Keratinocyte (primary cell): ENCODE measurements at regions not wholly inside any gene's neighbourhood (a gene's known extent, or its start where the extent isn't known, plus 50 kb on each side); places are given as distances from the start of the nearest gene placed in this dataset.

ENCODE experiments used
- DNase-seq: peaks from one replicate; pipeline ENCODE4 v3.0.0-alpha.2; 2011; ENCODE audit warnings: low read depth, missing footprints, low spot score
- FAIRE-seq: peaks from 2 replicates; lab custom pipeline; 2011; peaks lifted over from hg19 to GRCh38; lab: Jason Lieb, UNC
- H2AFZ ChIP-seq: 2 replicates; pipeline ENCODE4 v1.6.0; 2012; ENCODE audit warnings: low read length, control low read depth, inconsistent platforms; ENCODE audit not compliant: control insufficient read depth
- H3K27ac ChIP-seq: 2 replicates; pipeline ENCODE4 v1.5.1; 2011; ENCODE audit warnings: low read length; ENCODE audit not compliant: control insufficient read depth, insufficient read depth
- H3K27me3 ChIP-seq: 3 replicates; pipeline ENCODE4 v1.6.0; 2011; ENCODE audit warnings: low read length; ENCODE audit not compliant: control insufficient read depth, insufficient read depth; ENCODE audit errors: extremely low read depth
- H3K36me3 ChIP-seq, 2 experiments: 2 replicates in 1 of 2; 3 replicates in 1 of 2; pipeline ENCODE4 v1.5.1; 2011; ENCODE audit warnings: low read length in 2 of 2, mild to moderate bottlenecking in 1 of 2; ENCODE audit not compliant: control insufficient read depth in 2 of 2, insufficient read depth in 2 of 2; ENCODE audit errors: extremely low read depth in 1 of 2
- H3K4me1 ChIP-seq: 3 replicates; pipeline ENCODE4 v1.5.1; 2011; ENCODE audit warnings: low read length; ENCODE audit not compliant: control insufficient read depth, insufficient read depth; ENCODE audit errors: extremely low read depth
- H3K4me2 ChIP-seq: 3 replicates; pipeline ENCODE4 v1.6.0; 2011; ENCODE audit warnings: low read depth, low read length; ENCODE audit not compliant: control insufficient read depth, insufficient read depth; ENCODE audit errors: extremely low read depth
- H3K4me3 ChIP-seq, 3 experiments: fragments of 200-600 bp in 1 of 3; sonication (generic) in 1 of 3; 2 replicates in 2 of 3; 3 replicates in 1 of 3; pipeline ENCODE4 v1.5.1; 2011 to 2016; ENCODE audit warnings: low read length in 3 of 3, mild to moderate bottlenecking in 3 of 3, control low read depth in 2 of 3, inconsistent platforms in 1 of 3, low read depth in 1 of 3, mixed read lengths in 1 of 3, mixed run types in 1 of 3, moderate library complexity in 1 of 3; ENCODE audit not compliant: control insufficient read depth in 2 of 3, insufficient read depth in 2 of 3; ENCODE audit errors: extremely low read depth in 1 of 3
- H3K79me2 ChIP-seq: 2 replicates; pipeline ENCODE4 v1.6.0; 2012; ENCODE audit warnings: low read length; ENCODE audit not compliant: control insufficient read depth, insufficient read depth
- H3K9ac ChIP-seq: 3 replicates; pipeline ENCODE4 v1.6.0; 2011; ENCODE audit warnings: low read length; ENCODE audit not compliant: control insufficient read depth, insufficient read depth; ENCODE audit errors: extremely low read depth
- H3K9me1 ChIP-seq: 3 replicates; pipeline ENCODE4 v1.6.0; 2011; ENCODE audit warnings: low read length; ENCODE audit not compliant: control insufficient read depth, insufficient read depth; ENCODE audit errors: extremely low read depth
- H3K9me3 ChIP-seq: 2 replicates; pipeline ENCODE4 v1.5.1; 2012; ENCODE audit warnings: low read depth, low read length; ENCODE audit not compliant: control insufficient read depth
- H4K20me1 ChIP-seq: 3 replicates; pipeline ENCODE4 v1.6.0; 2011; ENCODE audit warnings: low read length; ENCODE audit not compliant: control insufficient read depth, insufficient read depth; ENCODE audit errors: extremely low read depth
- CTCF ChIP-seq, 3 experiments: IDR thresholded peaks in 1 of 3; conservative IDR thresholded peaks in 1 of 3; optimal IDR thresholded peaks in 1 of 3; 2 replicates in 2 of 3; 3 replicates in 1 of 3; pipeline versions ENCODE3 to v1.5.1; 2011; ENCODE audit warnings: low read length in 3 of 3, mild to moderate bottlenecking in 3 of 3, moderate library complexity in 2 of 3, control low read depth in 1 of 3, inconsistent platforms in 1 of 3; ENCODE audit not compliant: insufficient read depth in 2 of 3; ENCODE audit errors: extremely low read depth in 1 of 3
- EZH2 ChIP-seq: IDR thresholded peaks from one replicate; pipeline ENCODE4 v1.6.1; 2012; ENCODE audit warnings: inconsistent platforms, mild to moderate bottlenecking, low read length, moderate library complexity
- dilution Hi-C: fragments of 300-500 bp; cut with MboI; formaldehyde crosslinking; loops from one replicate; pipeline ENCODE4 v1.7.0; 2020; ENCODE audit warnings: low sequenced_read_pairs; ENCODE audit not compliant: extremely low pct_ligation_motif_present

GRCh38 chr21:39010629-39011404 lies 172.4 kb downstream of the PSMG1 start:
- Histone ChIP-seq H3K27me3 (no peaks in the 10 kb centered on the region), H3K36me3 (no peaks in the 10 kb centered on the region), H3K4me2 (no peak overlapping the region), H3K9me1 (no peaks in the 10 kb centered on the region), H3K9ac (no peak overlapping the region), H3K4me1 (peaks cover 29% of the 10 kb centered on the region), H2AFZ (no peak overlapping the region), H3K4me3 (no peak overlapping the region), H3K9me3 (no peaks in the 10 kb centered on the region), H3K79me2 (no peaks in the 10 kb centered on the region), H3K27ac (no peak overlapping the region), H4K20me1 (no peaks in the 10 kb centered on the region)
- TF ChIP-seq CTCF (optimal IDR thresholded peaks at IDR 0.05 in 1 of 3, IDR thresholded peaks at IDR 0.05 in 1 of 3, conservative IDR thresholded peaks at IDR 0.05 in 1 of 3; ENCODE audit: extremely low read depth in 1 of 3, insufficient read depth in 2 of 3, low read length in 3 of 3) (no peak), EZH2 (no peak)
- no peak for FAIRE-seq
- dilution Hi-C loops: no loop called here
- DNase-seq: no peak

GRCh38 chr21:39009587-39010225 lies 173.5 kb downstream of the PSMG1 start:
- Histone ChIP-seq H3K4me1 (peaks cover 28% of the 10 kb centered on the region), H3K27me3 (no peaks in the 10 kb centered on the region), H4K20me1 (no peaks in the 10 kb centered on the region), H2AFZ (no peak overlapping the region), H3K9me3 (no peaks in the 10 kb centered on the region), H3K4me3 (no peak overlapping the region), H3K9me1 (no peaks in the 10 kb centered on the region), H3K4me2 (no peak overlapping the region), H3K36me3 (no peaks in the 10 kb centered on the region), H3K27ac (no peak overlapping the region), H3K79me2 (no peaks in the 10 kb centered on the region), H3K9ac (no peak overlapping the region)
- TF ChIP-seq EZH2 (no peak), CTCF (optimal IDR thresholded peaks at IDR 0.05 in 1 of 3, IDR thresholded peaks at IDR 0.05 in 1 of 3, conservative IDR thresholded peaks at IDR 0.05 in 1 of 3; ENCODE audit: extremely low read depth in 1 of 3, insufficient read depth in 2 of 3, low read length in 3 of 3) (no peak)
- no peak for DNase-seq
- no peak for FAIRE-seq
- dilution Hi-C loops: no loop called here
